ENCODE measurements at regions not wholly inside any gene's neighbourhood (a gene's known extent, or its start where the extent isn't known, plus 50 kb on each side); places are given as distances from the start of the nearest gene placed in this dataset.

- H3K27ac ChIP-seq (ENCODE audit: low read depth, low read length) = no peak overlapping the region
- no peaks in the 10 kb centered on the region for H3K27me3 ChIP-seq (ENCODE audit: control insufficient read depth, low read length)
- no peaks in the 10 kb centered on the region for H3K79me2 ChIP-seq (ENCODE audit: control insufficient read depth, low read length)
- no peaks in the 10 kb centered on the region for H3K36me3 ChIP-seq (ENCODE audit: control insufficient read depth, low read length)
- H3F3A ChIP-seq (ENCODE audit: control insufficient read depth, insufficient read depth) = no peaks in the 10 kb centered on the region
- no peaks in the 10 kb centered on the region for H3K9me2 ChIP-seq (replicated peaks; ENCODE audit: control insufficient read depth, low read length)
- H3K4me2 ChIP-seq (ENCODE audit: low read length) = no peak overlapping the region
- no peaks in the 10 kb centered on the region for H3K9me3 ChIP-seq (ENCODE audit: control insufficient read depth, insufficient read depth, low read length)
- no peaks in the 10 kb centered on the region for H4K20me1 ChIP-seq (ENCODE audit: control insufficient read depth, insufficient read depth, low read depth, low read length)
- TF ChIP-seq CTCF (IDR thresholded peaks at IDR 0.05; ENCODE audit: low read depth, low read length, poor library complexity, severe bottlenecking) (no peak), EZH2phosphoT487 (IDR thresholded peaks at IDR 0.05; ENCODE audit: borderline replicate concordance, low read length) (no peak)
- H3K4me3 ChIP-seq (ENCODE audit: low read length) = no peak overlapping the region
- no peaks in the 10 kb centered on the region for H3K4me1 ChIP-seq (ENCODE audit: control insufficient read depth, low read length)
These were observed 688.8 kb downstream of the SEMA5A start for GRCh38 chr5:8857051-8857450.

- Histone ChIP-seq H3K4me3 (ENCODE audit: low read length) (no peak overlapping the region), H3K79me2 (ENCODE audit: control insufficient read depth, low read length) (no peaks in the 10 kb centered on the region)
- no peak for TF ChIP-seq EZH2phosphoT487 (IDR thresholded peaks at IDR 0.05; ENCODE audit: borderline replicate concordance, low read length)
- TF ChIP-seq CTCF (IDR thresholded peaks at IDR 0.05; ENCODE audit: low read depth, low read length, poor library complexity, severe bottlenecking) = no peak
These were observed 684.1 kb downstream of the SEMA5A start for GRCh38 chr5:8861764-8862163.

GRCh38 chr5:8864053-8864452, 681.8 kb downstream of the SEMA5A start:
- no peaks in the 10 kb centered on the region for H3K27me3 ChIP-seq (ENCODE audit: control insufficient read depth, low read length)
- no peaks in the 10 kb centered on the region for H3K9me3 ChIP-seq (ENCODE audit: control insufficient read depth, insufficient read depth, low read length)
- TF ChIP-seq EZH2phosphoT487 (IDR thresholded peaks at IDR 0.05; ENCODE audit: borderline replicate concordance, low read length) (no peak), CTCF (IDR thresholded peaks at IDR 0.05; ENCODE audit: low read depth, low read length, poor library complexity, severe bottlenecking) (peak; percentile 55)
- no peaks in the 10 kb centered on the region for H3K36me3 ChIP-seq (ENCODE audit: control insufficient read depth, low read length)
- no peaks in the 10 kb centered on the region for H3K9me2 ChIP-seq (replicated peaks; ENCODE audit: control insufficient read depth, low read length)
- no peak overlapping the region for H3K4me3 ChIP-seq (ENCODE audit: low read length)
- no peak overlapping the region for H3K4me2 ChIP-seq (ENCODE audit: low read length)
- H3K27ac ChIP-seq (ENCODE audit: low read depth, low read length) = no peak overlapping the region
- no peaks in the 10 kb centered on the region for H4K20me1 ChIP-seq (ENCODE audit: control insufficient read depth, insufficient read depth, low read depth, low read length)
- H3F3A ChIP-seq (ENCODE audit: control insufficient read depth, insufficient read depth) = no peaks in the 10 kb centered on the region
- no peaks in the 10 kb centered on the region for H3K79me2 ChIP-seq (ENCODE audit: control insufficient read depth, low read length)
- no peaks in the 10 kb centered on the region for H3K4me1 ChIP-seq (ENCODE audit: control insufficient read depth, low read length)

More at GRCh38 chr5:8861764-8862163, 684.1 kb downstream of the SEMA5A start:
- Histone ChIP-seq H3K27ac (ENCODE audit: low read depth, low read length) (no peak overlapping the region), H3K36me3 (ENCODE audit: control insufficient read depth, low read length) (no peaks in the 10 kb centered on the region), H3K4me1 (ENCODE audit: control insufficient read depth, low read length) (no peaks in the 10 kb centered on the region), H4K20me1 (ENCODE audit: control insufficient read depth, insufficient read depth, low read depth, low read length) (no peaks in the 10 kb centered on the region), H3K4me2 (ENCODE audit: low read length) (no peak overlapping the region), H3F3A (ENCODE audit: control insufficient read depth, insufficient read depth) (no peaks in the 10 kb centered on the region), H3K9me2 (replicated peaks; ENCODE audit: control insufficient read depth, low read length) (no peaks in the 10 kb centered on the region), H3K9me3 (ENCODE audit: control insufficient read depth, insufficient read depth, low read length) (no peaks in the 10 kb centered on the region), H3K27me3 (ENCODE audit: control insufficient read depth, low read length) (no peaks in the 10 kb centered on the region)

DNA sequence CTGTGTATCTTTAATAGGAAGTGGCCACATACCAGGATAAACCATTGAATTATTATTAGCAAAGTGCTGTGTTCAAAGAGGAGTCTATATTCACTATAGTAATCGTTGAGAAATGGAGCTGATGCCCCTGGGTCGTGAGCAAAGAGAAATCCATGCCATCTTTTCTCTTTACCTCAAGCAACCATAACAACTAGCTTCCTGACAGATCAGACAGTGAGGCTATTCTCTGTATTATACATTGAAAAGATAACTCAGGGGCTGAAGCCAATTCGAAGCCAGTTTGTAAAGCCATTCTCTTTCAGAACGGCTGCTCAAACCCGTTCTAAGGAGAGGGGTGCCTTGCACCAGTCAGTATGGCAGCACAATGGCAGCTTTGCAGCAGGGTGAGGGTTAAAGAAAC, 680.6 kb downstream of the SEMA5A start:
- Histone ChIP-seq H3F3A (ENCODE audit: control insufficient read depth, insufficient read depth) (no peaks in the 10 kb centered on the region), H3K9me3 (ENCODE audit: control insufficient read depth, insufficient read depth, low read length) (no peaks in the 10 kb centered on the region), H3K79me2 (ENCODE audit: control insufficient read depth, low read length) (no peaks in the 10 kb centered on the region), H3K4me2 (ENCODE audit: low read length) (no peak overlapping the region), H3K4me1 (ENCODE audit: control insufficient read depth, low read length) (no peaks in the 10 kb centered on the region), H4K20me1 (ENCODE audit: control insufficient read depth, insufficient read depth, low read depth, low read length) (no peaks in the 10 kb centered on the region), H3K36me3 (ENCODE audit: control insufficient read depth, low read length) (no peaks in the 10 kb centered on the region), H3K27ac (ENCODE audit: low read depth, low read length) (no peak overlapping the region), H3K4me3 (ENCODE audit: low read length) (no peak overlapping the region), H3K27me3 (ENCODE audit: control insufficient read depth, low read length) (no peaks in the 10 kb centered on the region), H3K9me2 (replicated peaks; ENCODE audit: control insufficient read depth, low read length) (no peaks in the 10 kb centered on the region)
- TF ChIP-seq CTCF (IDR thresholded peaks at IDR 0.05; ENCODE audit: low read depth, low read length, poor library complexity, severe bottlenecking) (no peak), EZH2phosphoT487 (IDR thresholded peaks at IDR 0.05; ENCODE audit: borderline replicate concordance, low read length) (no peak)
